HL-60 (cell line): ENCODE measurements at regions not wholly inside any gene's neighbourhood (a gene's known extent, or its start where the extent isn't known, plus 50 kb on each side); places are given as distances from the start of the nearest gene placed in this dataset.

Source experiments
- CTCF ChIP-seq: IDR thresholded peaks from one replicate; pipeline ENCODE4 v1.5.1; 2011; ENCODE audit warnings: low read length, control low read depth, inconsistent platforms; ENCODE audit not compliant: insufficient read depth
- GABPA ChIP-seq: IDR thresholded peaks from 2 replicates; pipeline ENCODE4 v1.6.1; 2012; ENCODE audit warnings: low read depth
- POLR2AphosphoS5 ChIP-seq: IDR thresholded peaks from 2 replicates; pipeline ENCODE4 v1.6.1; 2012; ENCODE audit warnings: low read depth
- REST ChIP-seq: IDR thresholded peaks from 2 replicates; pipeline ENCODE4 v1.6.1; 2012; ENCODE audit warnings: low read depth; ENCODE audit not compliant: insufficient replicate concordance

- TF ChIP-seq REST (no peak), POLR2AphosphoS5 (no peak), CTCF (no peak), GABPA (no peak)
Observed at GRCh38 chr1:5466487-5466886, 525.7 kb downstream of the NPHP4 start.
